ENCODE measurements at regions not wholly inside any gene's neighbourhood (a gene's known extent, or its start where the extent isn't known, plus 50 kb on each side); places are given as distances from the start of the nearest gene placed in this dataset.

- ChIA-PET RAD21 (ENCODE audit: unreplicated experiment) (interaction anchor here (0.7 kb wide), 1 partner anchor 890 kb away, joined by 5 read pairs; no protein-coding TSS in a partner anchor), SMC1A (ENCODE audit: uncharacterized antibody, unreplicated experiment) (no interaction called here), POLR2A (no interaction called here), CTCF (no interaction called here)
- no peak for FAIRE-seq
- H2AFZ ChIP-seq (ENCODE audit: control insufficient read depth, low read depth, low read length), result no peak overlapping the region
- no TSS peak for BruUV-seq (replicated peaks)
- 2% methylated on average over 6 of the region's 6 CpGs for WGBS (ENCODE audit: insufficient coverage, insufficient replicate concordance, low lambda C conversion rate, missing lambda C conversion rate)
- no peaks in the 10 kb centered on the region for H4K20me1 ChIP-seq (ENCODE audit: control insufficient read depth, insufficient read depth)
- H3K4me2 ChIP-seq (ENCODE audit: control insufficient read depth, insufficient read depth), result no peak overlapping the region
- TF ChIP-seq PML (IDR thresholded peaks at IDR 0.05; ENCODE audit: low read length) (no peak), E4F1 (IDR thresholded peaks at IDR 0.05; ENCODE audit: borderline replicate concordance, partially characterized antibody) (no peak), PAX5 (IDR thresholded peaks at IDR 0.05; ENCODE audit: borderline replicate concordance, low read depth, low read length) (no peak), RFX5 (IDR thresholded peaks at IDR 0.05; ENCODE audit: low read depth, low read length) (no peak), JUND (IDR thresholded peaks at IDR 0.05; ENCODE audit: low read depth, low read length) (no peak)
- H3K4me3 ChIP-seq, result no peak overlapping the region
- no peak overlapping the region for H3K27ac ChIP-seq (ENCODE audit: control insufficient read depth, insufficient read depth)
- H3K4me1 ChIP-seq (ENCODE audit: control insufficient read depth, insufficient read depth, low read length), result no peaks in the 10 kb centered on the region
- in situ Hi-C loops (cut with MboI), result no loop called here
- H3K27me3 ChIP-seq (replicated peaks in 1 of 2; ENCODE audit: control insufficient read depth in 2 of 2, insufficient read depth in 2 of 2, low read length in 1 of 2), result no peaks in the 10 kb centered on the region
- intact Hi-C loops (cut with micrococcal nuclease; ENCODE audit: unreplicated experiment), result no loop called here
- ATAC-seq, result no peak
- H3K79me2 ChIP-seq (ENCODE audit: control insufficient read depth, insufficient read depth, low read length), result no peaks in the 10 kb centered on the region
- DNase-seq (ENCODE audit: low read depth, low spot score), result no peak
- no peaks in the 10 kb centered on the region for H3K36me3 ChIP-seq (ENCODE audit: control insufficient read depth in 2 of 2, insufficient read depth in 2 of 2, low read length in 1 of 2)
- no peaks in the 10 kb centered on the region for H3K9me3 ChIP-seq (replicated peaks; ENCODE audit: control insufficient read depth, insufficient read depth, low read length)
- H3K9ac ChIP-seq (ENCODE audit: control insufficient read depth, insufficient read depth, low read length), result no peak overlapping the region
Measured at GRCh38 chr13:57314897-57315520, 148.0 kb downstream of the PRR20E start.

GRCh38 chr13:57326532-57326931 is 159.5 kb downstream of the PRR20E start:
- Histone ChIP-seq H3K4me3 (no peak overlapping the region), H3K36me3 (ENCODE audit: control insufficient read depth in 2 of 2, insufficient read depth in 2 of 2, low read length in 1 of 2) (no peaks in the 10 kb centered on the region), H2AFZ (ENCODE audit: control insufficient read depth, low read depth, low read length) (no peak overlapping the region), H3K9ac (ENCODE audit: control insufficient read depth, insufficient read depth, low read length) (no peak overlapping the region), H3K27ac (ENCODE audit: control insufficient read depth, insufficient read depth) (no peak overlapping the region), H3K4me2 (ENCODE audit: control insufficient read depth, insufficient read depth) (no peak overlapping the region), H3K9me3 (replicated peaks; ENCODE audit: control insufficient read depth, insufficient read depth, low read length) (no peaks in the 10 kb centered on the region), H3K4me1 (ENCODE audit: control insufficient read depth, insufficient read depth, low read length) (no peaks in the 10 kb centered on the region), H3K27me3 (replicated peaks in 1 of 2; ENCODE audit: control insufficient read depth in 2 of 2, insufficient read depth in 2 of 2, low read length in 1 of 2) (no peaks in the 10 kb centered on the region), H4K20me1 (ENCODE audit: control insufficient read depth, insufficient read depth) (no peaks in the 10 kb centered on the region), H3K79me2 (ENCODE audit: control insufficient read depth, insufficient read depth, low read length) (no peaks in the 10 kb centered on the region)
- SMC1A ChIA-PET (ENCODE audit: uncharacterized antibody, unreplicated experiment), result interaction anchor here (1.4 kb wide), 1 partner anchor 8 kb away, joined by 4 read pairs; no protein-coding TSS in a partner anchor
- POLR2A ChIA-PET, result no interaction called here
- FAIRE-seq (no peak), DNase-seq (ENCODE audit: low read depth, low spot score) (no peak), ATAC-seq (no peak)
- no TSS peak for BruUV-seq (replicated peaks)
- CTCF ChIA-PET, result no interaction called here
- WGBS (ENCODE audit: insufficient coverage, insufficient replicate concordance, low lambda C conversion rate, missing lambda C conversion rate), result 7% methylated on average over 1 of the region's 1 CpG
- in situ Hi-C loops (cut with MboI), result no loop called here
- intact Hi-C loops (cut with micrococcal nuclease; ENCODE audit: unreplicated experiment), result no loop called here
- RAD21 ChIA-PET (ENCODE audit: unreplicated experiment), result no interaction called here
- no peak for TF ChIP-seq SIX5 (IDR thresholded peaks at IDR 0.05; ENCODE audit: low read depth, low read length, severe bottlenecking)
- no peak for TF ChIP-seq SREBF1 (IDR thresholded peaks at IDR 0.05; ENCODE audit: low read length)
- TF ChIP-seq STAT1 (conservative IDR thresholded peaks at IDR 0.05), result no peak
- no peak for TF ChIP-seq SMC3 (IDR thresholded peaks at IDR 0.05; ENCODE audit: borderline replicate concordance, low read length)
- no peak for TF ChIP-seq GABPA (IDR thresholded peaks at IDR 0.05; ENCODE audit: low read depth)
- no peak for TF ChIP-seq HDGF (IDR thresholded peaks at IDR 0.05)
- TF ChIP-seq KDM1A (IDR thresholded peaks at IDR 0.05; ENCODE audit: borderline replicate concordance), result no peak
- no peak for TF ChIP-seq JUND (IDR thresholded peaks at IDR 0.05; ENCODE audit: low read depth, low read length)
- no peak for TF ChIP-seq RUNX3 (IDR thresholded peaks at IDR 0.05; ENCODE audit: low read length)
- TF ChIP-seq SPI1 (IDR thresholded peaks at IDR 0.05; ENCODE audit: borderline replicate concordance, insufficient read depth, low read depth, low read length), result no peak
- no peak for TF ChIP-seq TCF12 (IDR thresholded peaks at IDR 0.05; ENCODE audit: low read depth, low read length)
- no peak for TF ChIP-seq IKZF1 (conservative IDR thresholded peaks at IDR 0.05)
- TF ChIP-seq SRF (IDR thresholded peaks at IDR 0.05; ENCODE audit: low read depth in 2 of 2, low read length in 2 of 2), result no peak

Data from GM12878 (cell line).